Nephron (organoid): ENCODE measurements at regions not wholly inside any gene's neighbourhood (a gene's known extent, or its start where the extent isn't known, plus 50 kb on each side); places are given as distances from the start of the nearest gene placed in this dataset.

Source experiments
- H3K27ac Mint-ChIP-seq, 3 experiments: 2 replicates each; pipeline ENCODE4 v1.8.0; 2020; ENCODE audit warnings: mixed read lengths in 3 of 3, mild to moderate bottlenecking in 2 of 3, moderate library complexity in 1 of 3
- H3K27me3 Mint-ChIP-seq: 2 replicates; pipeline ENCODE4 v1.8.0; 2021; ENCODE audit warnings: low read depth, mild to moderate bottlenecking, moderate library complexity, mixed read lengths
- H3K36me3 Mint-ChIP-seq: 2 replicates; pipeline ENCODE4 v1.8.0; 2020; ENCODE audit warnings: low read depth, mixed read lengths
- H3K4me1 Mint-ChIP-seq: 2 replicates; pipeline ENCODE4 v1.8.0; 2020; ENCODE audit warnings: mixed read lengths
- H3K4me3 Mint-ChIP-seq, 3 experiments: 2 replicates each; pipeline ENCODE4 v1.8.0; 2020; ENCODE audit warnings: mild to moderate bottlenecking in 3 of 3, mixed read lengths in 3 of 3, moderate library complexity in 2 of 3
- H3K9me3 Mint-ChIP-seq: 2 replicates; pipeline ENCODE4 v1.8.0; 2020; ENCODE audit warnings: mixed read lengths
- TF ChIP-seq, protein P1 (sequence below), 3 experiments: fragments of 200-600 bp; sonication (generic); IDR thresholded peaks; one replicate each; pipeline ENCODE4 v1.5.0; 2021; ENCODE audit warnings: antibody characterized with exemption in 3 of 3; ENCODE audit not compliant: unreplicated experiment in 3 of 3

DNA sequence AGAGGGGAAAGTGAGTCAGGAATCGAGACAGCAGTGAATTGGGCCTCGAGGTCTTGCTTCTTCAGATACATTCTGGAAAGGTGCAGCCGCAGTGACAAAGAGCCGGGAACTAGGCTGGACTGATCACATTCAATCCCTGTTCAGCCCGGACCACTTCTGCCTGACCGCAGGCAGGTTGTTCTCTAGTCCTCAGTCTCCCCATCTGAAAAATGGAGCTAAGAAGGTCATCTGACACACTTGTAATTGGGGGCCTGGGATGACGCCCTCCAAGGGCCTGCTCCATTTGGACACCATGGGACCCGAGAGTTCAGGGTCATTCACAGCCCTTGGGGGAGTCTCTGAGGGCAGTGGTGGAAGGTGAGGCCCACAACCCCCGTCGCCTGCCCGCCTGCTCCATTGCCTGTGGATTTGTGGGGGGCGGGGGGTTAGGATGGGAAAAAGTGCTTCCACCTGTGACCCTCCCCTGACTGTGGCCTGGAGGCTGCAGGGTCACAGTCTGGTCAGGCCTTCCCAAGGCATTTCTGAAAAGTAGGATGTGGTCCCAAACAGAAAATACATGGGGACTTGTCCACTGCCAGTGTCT, 87.9 kb upstream of the CSF3R start:
- Mint-ChIP-seq H3K27me3 (peaks cover 66% of the 10 kb centered on the region), H3K4me3 (no peak overlapping the region), H3K27ac (no peak overlapping the region), H3K9me3 (no peaks in the 10 kb centered on the region), H3K36me3 (no peaks in the 10 kb centered on the region), H3K4me1 (no peaks in the 10 kb centered on the region)
- TF ChIP-seq, protein P1, sequence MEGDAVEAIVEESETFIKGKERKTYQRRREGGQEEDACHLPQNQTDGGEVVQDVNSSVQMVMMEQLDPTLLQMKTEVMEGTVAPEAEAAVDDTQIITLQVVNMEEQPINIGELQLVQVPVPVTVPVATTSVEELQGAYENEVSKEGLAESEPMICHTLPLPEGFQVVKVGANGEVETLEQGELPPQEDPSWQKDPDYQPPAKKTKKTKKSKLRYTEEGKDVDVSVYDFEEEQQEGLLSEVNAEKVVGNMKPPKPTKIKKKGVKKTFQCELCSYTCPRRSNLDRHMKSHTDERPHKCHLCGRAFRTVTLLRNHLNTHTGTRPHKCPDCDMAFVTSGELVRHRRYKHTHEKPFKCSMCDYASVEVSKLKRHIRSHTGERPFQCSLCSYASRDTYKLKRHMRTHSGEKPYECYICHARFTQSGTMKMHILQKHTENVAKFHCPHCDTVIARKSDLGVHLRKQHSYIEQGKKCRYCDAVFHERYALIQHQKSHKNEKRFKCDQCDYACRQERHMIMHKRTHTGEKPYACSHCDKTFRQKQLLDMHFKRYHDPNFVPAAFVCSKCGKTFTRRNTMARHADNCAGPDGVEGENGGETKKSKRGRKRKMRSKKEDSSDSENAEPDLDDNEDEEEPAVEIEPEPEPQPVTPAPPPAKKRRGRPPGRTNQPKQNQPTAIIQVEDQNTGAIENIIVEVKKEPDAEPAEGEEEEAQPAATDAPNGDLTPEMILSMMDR (IDR thresholded peaks at IDR 0.05; ENCODE audit: unreplicated experiment in 3 of 3), result no peak

DNA sequence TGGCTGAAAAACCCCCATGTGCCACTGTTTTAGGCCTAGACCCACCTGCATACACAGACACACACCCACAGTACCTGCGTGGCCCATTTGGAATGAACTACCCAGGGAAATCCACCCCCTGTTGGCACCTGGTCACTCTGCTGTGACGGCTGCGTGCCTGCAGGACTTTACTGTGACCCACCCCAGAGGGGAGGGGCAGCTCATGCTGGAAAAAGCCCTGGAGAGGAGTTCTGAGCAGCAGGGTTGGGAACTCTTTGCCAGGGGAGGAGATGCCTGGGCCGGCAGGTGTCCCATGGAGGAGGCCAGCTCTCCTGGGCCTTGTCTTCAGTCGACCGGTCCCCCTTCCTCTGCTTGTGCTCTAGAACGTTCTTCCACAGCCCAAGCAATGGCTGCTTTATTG, 87.3 kb upstream of the CSF3R start:
- no peaks in the 10 kb centered on the region for H3K9me3 Mint-ChIP-seq
- peaks cover 64% of the 10 kb centered on the region for H3K27me3 Mint-ChIP-seq
- TF ChIP-seq, protein P1 (IDR thresholded peaks at IDR 0.05; ENCODE audit: unreplicated experiment in 3 of 3), result no peak
- H3K36me3 Mint-ChIP-seq, result no peaks in the 10 kb centered on the region
- no peak overlapping the region for H3K27ac Mint-ChIP-seq
- H3K4me3 Mint-ChIP-seq, result no peak overlapping the region
- H3K4me1 Mint-ChIP-seq, result no peaks in the 10 kb centered on the region

DNA sequence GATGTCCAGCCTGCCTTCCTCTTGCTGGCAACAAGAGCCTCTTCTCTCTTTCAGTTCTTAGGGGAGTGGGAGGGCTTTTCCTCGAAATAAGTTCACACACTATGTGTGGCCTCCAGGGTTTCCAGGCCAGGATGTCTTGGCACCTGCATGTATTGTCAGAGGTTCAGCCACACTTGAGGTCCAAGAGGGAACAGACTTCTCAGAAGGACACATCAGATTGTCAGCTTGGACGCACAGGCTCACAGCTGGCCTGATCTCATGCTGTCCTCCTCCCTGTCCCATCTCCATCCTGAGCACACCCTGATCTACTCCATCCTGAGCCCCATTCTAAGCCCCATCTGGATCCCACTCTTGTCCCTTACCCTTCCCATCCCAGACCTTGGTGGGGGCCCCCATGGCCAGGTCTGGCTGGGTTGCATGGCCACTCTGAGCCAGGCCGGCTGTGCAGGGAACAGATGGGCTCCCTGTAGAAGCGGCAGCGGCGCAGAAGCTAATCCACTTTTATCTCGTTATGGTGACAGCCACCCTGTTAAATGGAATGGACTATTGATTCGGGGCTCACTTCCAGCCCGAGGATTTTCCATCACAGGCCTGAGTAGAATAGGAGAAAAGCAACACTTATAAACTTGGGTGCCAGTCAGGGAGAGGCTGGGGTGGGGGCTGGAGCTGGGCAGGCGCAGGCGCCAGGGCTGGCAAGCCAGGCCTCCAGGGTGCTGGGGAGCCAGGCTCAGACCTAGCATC, 85.1 kb upstream of the CSF3R start:
- peaks cover 49% of the 10 kb centered on the region for H3K27me3 Mint-ChIP-seq
- H3K4me1 Mint-ChIP-seq, result no peaks in the 10 kb centered on the region
- H3K9me3 Mint-ChIP-seq, result no peaks in the 10 kb centered on the region
- TF ChIP-seq, protein P1 (IDR thresholded peaks at IDR 0.05; ENCODE audit: unreplicated experiment in 3 of 3), result no peak
- no peaks in the 10 kb centered on the region for H3K36me3 Mint-ChIP-seq
- no peak overlapping the region for H3K4me3 Mint-ChIP-seq
- no peak overlapping the region for H3K27ac Mint-ChIP-seq

DNA sequence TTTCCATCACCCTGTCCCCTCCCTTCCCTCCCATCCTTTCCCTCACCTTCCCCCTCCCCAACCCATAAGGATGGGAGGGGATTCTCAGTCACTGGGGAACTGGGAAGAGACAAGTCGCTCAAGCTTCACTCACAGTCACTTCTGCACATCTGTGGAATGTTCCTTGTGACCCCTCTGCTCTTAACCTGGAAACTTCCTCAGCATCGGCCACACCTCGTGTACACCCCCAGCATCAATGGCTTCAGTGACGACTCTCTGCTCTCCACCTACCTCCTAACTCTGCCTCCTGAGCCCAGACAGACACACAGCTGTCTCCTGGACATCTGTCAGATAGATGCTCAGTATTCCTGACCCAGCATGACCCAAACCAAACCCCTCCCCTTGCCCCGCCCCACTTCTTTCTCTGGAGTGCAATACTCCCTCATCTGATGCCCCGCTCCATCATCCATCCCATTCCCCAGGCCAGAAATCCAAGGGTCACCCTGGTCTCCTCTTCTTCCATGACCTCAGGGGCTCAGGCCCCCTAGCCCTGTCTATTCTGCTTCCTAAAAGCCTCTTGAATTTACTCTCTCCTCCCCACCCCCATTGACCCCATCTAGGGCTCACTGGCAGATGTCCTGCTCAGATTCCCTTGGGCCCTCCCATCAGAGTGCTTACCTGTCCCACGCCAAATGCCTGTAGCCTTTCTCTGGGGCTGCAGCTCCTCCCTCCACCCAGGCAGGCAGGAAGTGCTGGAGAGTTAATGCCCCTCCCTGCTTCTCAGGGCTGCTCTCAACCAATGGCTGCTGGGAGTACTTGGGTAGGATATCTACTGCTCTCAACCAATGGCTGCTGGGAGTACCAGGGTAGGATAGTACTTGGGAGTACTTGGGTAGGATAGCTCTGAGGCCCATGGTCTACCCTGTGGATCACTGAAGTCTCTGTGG, 83.1 kb upstream of the CSF3R start:
- Mint-ChIP-seq H3K27ac (no peak overlapping the region), H3K36me3 (no peaks in the 10 kb centered on the region), H3K27me3 (peaks cover 37% of the 10 kb centered on the region), H3K9me3 (no peaks in the 10 kb centered on the region), H3K4me3 (no peak overlapping the region), H3K4me1 (no peaks in the 10 kb centered on the region)
- TF ChIP-seq, protein P1 (IDR thresholded peaks at IDR 0.05; ENCODE audit: unreplicated experiment in 3 of 3), result no peak

DNA sequence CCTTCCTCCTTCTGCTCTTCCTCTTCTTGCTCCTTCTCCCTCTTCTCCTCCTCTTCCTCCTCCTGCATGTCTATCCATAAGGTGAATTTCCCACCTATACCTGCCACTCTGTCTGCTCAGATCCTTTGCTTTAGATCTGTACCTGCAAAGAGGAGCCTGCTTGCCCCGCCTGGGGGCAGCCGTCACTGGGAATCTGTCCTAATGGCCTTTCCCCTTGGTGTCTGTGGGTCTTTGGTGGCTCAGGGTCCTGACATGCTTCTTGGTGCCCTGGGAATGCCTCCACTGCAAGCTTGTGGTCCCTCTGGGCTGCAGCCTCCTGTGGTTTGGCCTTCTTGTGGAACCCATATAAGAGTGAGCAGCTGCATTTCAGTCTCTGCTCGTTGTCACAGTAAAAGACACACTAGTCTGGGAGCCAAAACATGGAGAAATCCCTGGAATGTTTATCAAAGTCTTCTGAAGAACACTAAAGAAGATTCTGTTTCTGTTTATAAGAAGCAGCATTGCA, 79.5 kb upstream of the CSF3R start:
- no peaks in the 10 kb centered on the region for H3K9me3 Mint-ChIP-seq
- TF ChIP-seq, protein P1 (IDR thresholded peaks at IDR 0.05; ENCODE audit: unreplicated experiment in 3 of 3), result no peak
- no peak overlapping the region for H3K27ac Mint-ChIP-seq
- peaks cover 25% of the 10 kb centered on the region for H3K27me3 Mint-ChIP-seq
- H3K4me3 Mint-ChIP-seq, result no peak overlapping the region
- H3K36me3 Mint-ChIP-seq, result no peaks in the 10 kb centered on the region
- H3K4me1 Mint-ChIP-seq, result no peaks in the 10 kb centered on the region
